HUDEP-2 (cell line): ENCODE measurements at regions not wholly inside any gene's neighbourhood (a gene's known extent, or its start where the extent isn't known, plus 50 kb on each side); places are given as distances from the start of the nearest gene placed in this dataset.
"Not testable (repeated sequence)": the region's sequence is repeated elsewhere in the genome, so short reads cannot be mapped to it uniquely, and the experiment has no call there.

ENCODE experiments used
- DNase-seq, 76 experiments: peaks; one replicate each; lab custom pipeline; 2025; ENCODE audit not compliant: unreplicated experiment in 76 of 76; lab: John Stamatoyannopoulos, UW

DNA sequence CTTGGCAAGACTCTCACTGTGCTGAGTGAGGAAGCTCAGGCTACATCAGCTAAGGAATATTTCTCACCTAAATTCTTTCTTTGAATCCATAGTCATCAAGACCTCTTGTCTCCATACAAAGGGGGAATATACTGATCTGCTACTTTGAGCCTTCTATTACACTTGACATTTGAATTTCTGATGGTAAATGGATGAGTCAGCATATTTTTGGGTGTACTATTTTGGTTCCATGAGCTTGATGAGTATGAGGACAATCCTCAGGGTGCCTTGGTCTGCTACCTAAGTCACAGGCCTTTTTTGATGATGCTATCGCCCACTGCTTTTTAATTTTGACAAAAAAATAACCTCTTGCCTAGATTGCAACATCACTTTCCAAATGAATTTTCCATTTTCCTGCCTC, 415.7 kb downstream of the PPP1R2C start:
- no peak for DNase-seq

DNA sequence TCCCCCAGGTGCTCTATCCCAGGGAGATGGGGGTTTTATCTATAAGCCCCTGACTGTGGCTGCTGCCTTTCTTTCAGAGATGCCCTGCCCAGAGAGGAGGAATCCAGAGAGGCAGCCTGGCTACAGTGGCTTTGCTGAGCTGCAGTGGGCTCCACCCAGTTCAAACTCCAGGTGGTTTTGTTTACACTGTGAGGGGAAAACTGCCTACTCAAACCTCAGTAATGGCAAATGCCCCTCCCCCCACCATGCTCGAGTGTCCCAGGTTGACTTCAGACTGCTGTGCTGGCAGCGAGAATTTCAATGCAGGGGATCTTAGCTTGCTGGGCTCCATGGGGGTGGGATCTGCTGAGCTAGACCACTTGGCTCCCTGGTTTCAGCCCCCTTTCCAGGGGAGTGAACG, 419.6 kb upstream of the CASK start:
- not testable (repeated sequence) for DNase-seq
